ENCODE measurements at regions not wholly inside any gene's neighbourhood (a gene's known extent, or its start where the extent isn't known, plus 50 kb on each side); places are given as distances from the start of the nearest gene placed in this dataset.

DNA sequence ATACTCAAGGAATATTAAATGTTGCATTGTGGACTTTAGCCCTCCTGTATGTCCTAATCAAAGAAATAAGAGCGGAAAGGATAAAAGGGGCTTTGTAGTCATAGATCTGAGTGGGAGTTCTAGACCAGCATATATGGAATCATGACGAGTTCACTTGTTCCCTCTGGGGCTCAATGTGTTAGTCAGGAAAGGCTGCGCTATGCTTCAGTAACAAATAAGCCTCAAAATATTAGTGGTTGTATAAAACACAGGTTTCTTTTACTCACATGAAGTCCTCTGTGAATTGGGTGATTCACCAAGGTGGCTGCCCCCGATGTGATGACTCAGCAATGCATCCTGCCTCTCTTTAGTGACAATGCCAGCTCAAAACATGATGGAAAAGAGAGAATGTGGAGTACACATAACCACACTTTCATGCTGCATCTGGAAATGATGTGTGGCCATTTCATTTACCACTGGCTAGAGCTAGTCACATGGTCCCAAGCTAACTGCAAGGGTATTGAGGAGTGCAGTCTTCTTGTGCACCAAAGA is 63.3 kb upstream of the IRX5 start:
- Mint-ChIP-seq H3K36me3 (ENCODE audit: low read depth) (no peaks in the 10 kb centered on the region), H3K4me3 (no peak overlapping the region), H3K4me1 (ENCODE audit: low read depth) (no peaks in the 10 kb centered on the region), H3K27ac (no peak overlapping the region), H3K27me3 (ENCODE audit: insufficient read depth) (peaks cover 2% of the 10 kb centered on the region; the same call in 1 of the 2 replicates), H3K9me3 (no peaks in the 10 kb centered on the region)
- DNase-seq = no peak
- TF ChIP-seq, protein P1, sequence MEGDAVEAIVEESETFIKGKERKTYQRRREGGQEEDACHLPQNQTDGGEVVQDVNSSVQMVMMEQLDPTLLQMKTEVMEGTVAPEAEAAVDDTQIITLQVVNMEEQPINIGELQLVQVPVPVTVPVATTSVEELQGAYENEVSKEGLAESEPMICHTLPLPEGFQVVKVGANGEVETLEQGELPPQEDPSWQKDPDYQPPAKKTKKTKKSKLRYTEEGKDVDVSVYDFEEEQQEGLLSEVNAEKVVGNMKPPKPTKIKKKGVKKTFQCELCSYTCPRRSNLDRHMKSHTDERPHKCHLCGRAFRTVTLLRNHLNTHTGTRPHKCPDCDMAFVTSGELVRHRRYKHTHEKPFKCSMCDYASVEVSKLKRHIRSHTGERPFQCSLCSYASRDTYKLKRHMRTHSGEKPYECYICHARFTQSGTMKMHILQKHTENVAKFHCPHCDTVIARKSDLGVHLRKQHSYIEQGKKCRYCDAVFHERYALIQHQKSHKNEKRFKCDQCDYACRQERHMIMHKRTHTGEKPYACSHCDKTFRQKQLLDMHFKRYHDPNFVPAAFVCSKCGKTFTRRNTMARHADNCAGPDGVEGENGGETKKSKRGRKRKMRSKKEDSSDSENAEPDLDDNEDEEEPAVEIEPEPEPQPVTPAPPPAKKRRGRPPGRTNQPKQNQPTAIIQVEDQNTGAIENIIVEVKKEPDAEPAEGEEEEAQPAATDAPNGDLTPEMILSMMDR (IDR thresholded peaks at IDR 0.05) = no peak

DNA sequence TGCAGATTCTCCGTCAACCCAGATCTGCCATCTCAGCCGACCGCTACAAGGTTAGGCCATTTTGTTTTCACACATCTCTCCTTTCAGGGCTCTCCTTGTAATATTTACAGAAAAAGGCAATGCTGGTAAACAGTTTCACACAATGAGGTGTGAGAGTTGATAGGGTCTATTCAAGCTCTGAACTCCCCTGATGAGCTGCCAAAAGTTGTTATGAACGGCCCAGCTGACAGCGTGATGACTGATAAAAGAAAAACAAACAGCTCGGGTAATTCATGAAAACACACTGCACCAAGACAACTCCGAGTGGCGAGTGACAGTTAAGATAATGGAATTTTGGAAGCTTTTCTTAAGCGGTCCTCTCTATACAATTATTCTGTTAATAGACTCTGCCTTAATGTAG is 68.1 kb upstream of the IRX5 start:
- Mint-ChIP-seq H3K4me1 (ENCODE audit: low read depth) (no peaks in the 10 kb centered on the region), H3K4me3 (no peak overlapping the region), H3K36me3 (ENCODE audit: low read depth) (no peaks in the 10 kb centered on the region), H3K27me3 (ENCODE audit: insufficient read depth) (peaks cover 3% of the 10 kb centered on the region; the same call in 1 of the 2 replicates), H3K9me3 (no peaks in the 10 kb centered on the region), H3K27ac (no peak overlapping the region)
- DNase-seq = no peak
- TF ChIP-seq, protein P1 (IDR thresholded peaks at IDR 0.05) = no peak

DNA sequence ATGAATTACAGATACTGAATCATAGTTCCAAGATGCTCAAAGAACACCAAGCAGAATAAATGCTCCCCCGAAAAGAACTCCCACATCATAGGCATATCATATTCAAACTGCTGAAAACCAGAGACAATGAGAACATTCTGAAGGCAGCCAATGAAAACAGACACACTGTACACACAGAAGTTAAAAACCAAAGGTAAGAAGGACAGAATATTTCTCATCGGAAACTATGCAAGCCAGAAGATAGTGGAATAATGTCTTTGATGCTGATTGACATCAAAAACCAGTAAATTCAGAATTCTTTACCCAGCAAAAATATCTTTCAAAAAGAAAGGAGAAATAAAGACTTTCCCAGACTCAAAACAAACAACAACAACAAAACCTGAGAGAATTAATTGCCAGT is 73.8 kb upstream of the IRX5 start:
- no peak overlapping the region for H3K4me3 Mint-ChIP-seq
- peaks cover 11% of the 10 kb centered on the region; the same call in 1 of the 2 replicates for H3K9me3 Mint-ChIP-seq
- TF ChIP-seq, protein P1 (IDR thresholded peaks at IDR 0.05) = no peak
- H3K36me3 Mint-ChIP-seq (ENCODE audit: low read depth) = no peaks in the 10 kb centered on the region
- H3K4me1 Mint-ChIP-seq (ENCODE audit: low read depth) = no peaks in the 10 kb centered on the region
- no peaks in the 10 kb centered on the region for H3K27me3 Mint-ChIP-seq (ENCODE audit: insufficient read depth)
- DNase-seq = no peak
- H3K27ac Mint-ChIP-seq = no peak overlapping the region

DNA sequence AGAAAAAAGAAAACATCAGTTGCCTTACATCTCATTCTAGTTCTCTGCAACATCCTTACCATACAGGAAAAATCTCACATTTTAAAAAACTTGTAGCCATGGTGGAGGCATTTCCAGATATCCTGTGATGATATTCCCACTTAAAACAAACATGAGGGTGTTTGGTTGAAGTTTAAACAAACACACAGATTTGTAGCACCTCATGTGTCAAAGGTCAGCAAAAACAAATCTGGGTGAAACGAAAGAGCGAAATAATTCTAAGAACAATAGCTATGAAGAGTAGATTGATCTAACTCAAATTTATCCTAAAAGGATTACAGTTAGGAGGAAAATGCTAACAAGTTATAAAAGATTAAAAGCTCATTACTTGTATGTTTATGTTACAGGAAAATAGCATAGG is 83.1 kb upstream of the IRX5 start:
- TF ChIP-seq, protein P1 (IDR thresholded peaks at IDR 0.05) = no peak
- Mint-ChIP-seq H3K27ac (no peak overlapping the region), H3K4me3 (no peak overlapping the region), H3K9me3 (peaks cover 4% of the 10 kb centered on the region), H3K4me1 (ENCODE audit: low read depth) (peaks cover 11% of the 10 kb centered on the region), H3K36me3 (ENCODE audit: low read depth) (no peaks in the 10 kb centered on the region), H3K27me3 (ENCODE audit: insufficient read depth) (peaks cover 6% of the 10 kb centered on the region)
- no peak for DNase-seq

DNA sequence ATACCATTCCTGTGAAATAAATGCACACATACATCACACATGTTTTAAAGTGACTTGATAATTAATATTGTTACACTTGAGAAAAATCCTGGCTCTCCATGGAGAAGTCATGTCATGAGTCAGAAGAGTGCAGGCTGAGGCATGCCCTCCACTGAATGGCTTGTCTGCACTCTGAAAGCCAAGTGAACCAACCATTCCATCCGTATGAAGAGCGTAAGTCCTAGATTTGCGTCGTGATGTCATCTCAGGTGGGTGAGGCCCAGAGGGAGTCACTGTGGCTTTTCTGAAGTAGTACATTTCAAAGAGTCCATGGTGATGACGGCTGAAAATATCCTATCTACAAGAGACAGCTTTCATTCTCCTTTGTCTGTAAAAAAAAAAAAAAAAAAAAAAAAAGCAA is 83.5 kb upstream of the IRX5 start:
- H3K36me3 Mint-ChIP-seq (ENCODE audit: low read depth) = no peaks in the 10 kb centered on the region
- peaks cover 6% of the 10 kb centered on the region for H3K27me3 Mint-ChIP-seq (ENCODE audit: insufficient read depth)
- no peak overlapping the region for H3K4me3 Mint-ChIP-seq
- peaks cover 11% of the 10 kb centered on the region for H3K4me1 Mint-ChIP-seq (ENCODE audit: low read depth)
- no peak overlapping the region for H3K27ac Mint-ChIP-seq
- DNase-seq = no peak
- TF ChIP-seq, protein P1 (IDR thresholded peaks at IDR 0.05) = no peak
- peaks cover 5% of the 10 kb centered on the region for H3K9me3 Mint-ChIP-seq

DNA sequence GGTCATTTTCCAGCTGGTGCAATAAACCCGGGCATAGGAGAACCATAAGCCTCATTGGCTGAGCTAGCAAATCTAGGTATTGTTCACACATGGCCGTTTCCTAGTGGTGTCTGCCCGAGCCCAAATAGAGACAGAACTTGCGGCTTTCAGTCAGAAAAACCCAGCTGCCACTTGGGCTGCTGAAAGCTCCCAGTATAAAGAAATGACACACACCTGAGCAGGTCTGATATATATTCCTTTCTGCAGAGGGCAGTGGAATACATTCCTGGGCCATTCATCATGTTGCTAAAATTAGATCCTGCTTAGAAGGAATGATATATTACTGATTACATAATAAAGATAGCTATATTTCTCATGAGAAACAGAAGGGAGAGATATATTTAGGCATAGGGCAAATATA is 83.9 kb upstream of the IRX5 start:
- Mint-ChIP-seq H3K36me3 (ENCODE audit: low read depth) (no peaks in the 10 kb centered on the region), H3K27ac (no peak overlapping the region), H3K9me3 (peaks cover 5% of the 10 kb centered on the region), H3K4me1 (ENCODE audit: low read depth) (peaks cover 11% of the 10 kb centered on the region), H3K4me3 (no peak overlapping the region), H3K27me3 (ENCODE audit: insufficient read depth) (peaks cover 6% of the 10 kb centered on the region)
- TF ChIP-seq, protein P1 (IDR thresholded peaks at IDR 0.05) = no peak
- DNase-seq = no peak

All from HFFc6 (cell line).